Tibial nerve (tissue), 3 donors: ENCODE measurements at regions not wholly inside any gene's neighbourhood (a gene's known extent, or its start where the extent isn't known, plus 50 kb on each side); places are given as distances from the start of the nearest gene placed in this dataset.

Experiments
- POLR2A ChIP-seq, 2 donors: fragments of 450-650 bp; IDR thresholded peaks; one replicate each; pipeline ENCODE4 v1.6.1; 2017; ENCODE audit warnings: antibody characterized with exemption in 2 of 2, mild to moderate bottlenecking in 2 of 2, moderate library complexity in 2 of 2
- TF ChIP-seq, protein P1 (sequence below), 5 experiments: fragments of 200-600 bp in 3 of 5; fragments of 450-650 bp in 2 of 5; sonication (generic) in 3 of 5; IDR thresholded peaks; one replicate each; pipeline ENCODE4 v1.5.1; 2016 to 2019; ENCODE audit warnings: antibody characterized with exemption in 5 of 5, mild to moderate bottlenecking in 3 of 5, moderate library complexity in 2 of 5

DNA sequence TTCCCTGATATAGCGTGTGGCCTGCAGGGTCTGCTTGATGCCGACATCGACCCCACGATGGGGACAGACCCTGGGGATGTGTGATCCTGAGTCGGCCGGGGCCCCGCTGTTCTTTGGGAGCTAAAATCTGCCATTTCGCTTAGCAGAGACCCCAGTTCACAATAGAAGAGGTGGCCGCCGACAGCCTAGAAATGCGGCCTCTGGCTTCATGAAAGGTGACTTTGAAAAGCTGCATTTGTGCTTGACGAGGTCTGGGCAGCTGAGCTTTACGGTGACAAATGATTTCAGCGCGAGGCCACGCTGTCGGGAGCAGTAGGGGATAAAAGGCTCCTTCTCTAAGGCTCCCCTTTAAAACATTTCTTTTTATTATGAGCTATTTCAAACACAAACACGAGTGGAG, 71.7 kb downstream of the RPS6KA4 start:
- TF ChIP-seq, protein P1, sequence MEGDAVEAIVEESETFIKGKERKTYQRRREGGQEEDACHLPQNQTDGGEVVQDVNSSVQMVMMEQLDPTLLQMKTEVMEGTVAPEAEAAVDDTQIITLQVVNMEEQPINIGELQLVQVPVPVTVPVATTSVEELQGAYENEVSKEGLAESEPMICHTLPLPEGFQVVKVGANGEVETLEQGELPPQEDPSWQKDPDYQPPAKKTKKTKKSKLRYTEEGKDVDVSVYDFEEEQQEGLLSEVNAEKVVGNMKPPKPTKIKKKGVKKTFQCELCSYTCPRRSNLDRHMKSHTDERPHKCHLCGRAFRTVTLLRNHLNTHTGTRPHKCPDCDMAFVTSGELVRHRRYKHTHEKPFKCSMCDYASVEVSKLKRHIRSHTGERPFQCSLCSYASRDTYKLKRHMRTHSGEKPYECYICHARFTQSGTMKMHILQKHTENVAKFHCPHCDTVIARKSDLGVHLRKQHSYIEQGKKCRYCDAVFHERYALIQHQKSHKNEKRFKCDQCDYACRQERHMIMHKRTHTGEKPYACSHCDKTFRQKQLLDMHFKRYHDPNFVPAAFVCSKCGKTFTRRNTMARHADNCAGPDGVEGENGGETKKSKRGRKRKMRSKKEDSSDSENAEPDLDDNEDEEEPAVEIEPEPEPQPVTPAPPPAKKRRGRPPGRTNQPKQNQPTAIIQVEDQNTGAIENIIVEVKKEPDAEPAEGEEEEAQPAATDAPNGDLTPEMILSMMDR (IDR thresholded peaks at IDR 0.05): no peak
- no peak for TF ChIP-seq POLR2A (IDR thresholded peaks at IDR 0.05)
